ENCODE measurements at regions not wholly inside any gene's neighbourhood (a gene's known extent, or its start where the extent isn't known, plus 50 kb on each side); places are given as distances from the start of the nearest gene placed in this dataset.

- H3K27ac ChIP-seq (ENCODE audit: low read depth, low read length) = no peak overlapping the region
- intact Hi-C loops (cut with micrococcal nuclease) = no loop called here
- POLR2A ChIA-PET (ENCODE audit: partially characterized antibody) = no interaction called here
- H3K27me3 Mint-ChIP-seq = no peaks in the 10 kb centered on the region
- no peaks in the 10 kb centered on the region for H3K27me3 ChIP-seq (ENCODE audit: insufficient read depth, low read length)
- H3K36me3 ChIP-seq (ENCODE audit: insufficient read depth, low read length) = no peaks in the 10 kb centered on the region
- DNase-seq = no peak
- no peak overlapping the region for H3K27ac Mint-ChIP-seq
- no peak overlapping the region for H3K4me3 ChIP-seq (ENCODE audit: low read length in 2 of 2)
- CTCF ChIA-PET (ENCODE audit: partially characterized antibody) = no interaction called here
- H3K9me3 Mint-ChIP-seq = peaks cover 0 to 23% (median 9%) of the 10 kb centered on the region in 8 donors
- no peaks in the 10 kb centered on the region for H3K36me3 Mint-ChIP-seq
- no peaks in the 10 kb centered on the region for H3K4me1 ChIP-seq (ENCODE audit: insufficient read depth, low read length)
- H3K4me1 Mint-ChIP-seq = no peaks in the 10 kb centered on the region
- H3K9me3 ChIP-seq (ENCODE audit: control insufficient read depth in 1 of 2, low read length in 2 of 2) = peaks cover 0 to 3% of the 10 kb centered on the region in 2 donors
- H3K4me3 Mint-ChIP-seq = no peak overlapping the region
These were observed 416.4 kb downstream of the CDH11 start for GRCh38 chr16:64705443-64705842.

- Mint-ChIP-seq H3K27me3 (no peaks in the 10 kb centered on the region), H3K4me1 (no peaks in the 10 kb centered on the region), H3K27ac (no peak overlapping the region), H3K9me3 (peaks cover 0 to 17% (median 9%) of the 10 kb centered on the region in 8 donors), H3K36me3 (no peaks in the 10 kb centered on the region), H3K4me3 (no peak overlapping the region)
- Histone ChIP-seq H3K27ac (ENCODE audit: low read depth, low read length) (no peak overlapping the region), H3K36me3 (ENCODE audit: insufficient read depth, low read length) (no peaks in the 10 kb centered on the region), H3K4me3 (ENCODE audit: low read length in 2 of 2) (no peak overlapping the region), H3K27me3 (ENCODE audit: insufficient read depth, low read length) (no peaks in the 10 kb centered on the region), H3K4me1 (ENCODE audit: insufficient read depth, low read length) (no peaks in the 10 kb centered on the region), H3K9me3 (ENCODE audit: control insufficient read depth in 1 of 2, low read length in 2 of 2) (peaks cover 0 to 3% of the 10 kb centered on the region in 2 donors)
- POLR2A ChIA-PET (ENCODE audit: partially characterized antibody) = no interaction called here
- CTCF ChIA-PET (ENCODE audit: partially characterized antibody) = no interaction called here
- no peak for DNase-seq
- intact Hi-C loops (cut with micrococcal nuclease) = no loop called here
These were observed 417.5 kb downstream of the CDH11 start for GRCh38 chr16:64704386-64704785.

GRCh38 chr16:64702415-64702814, 419.4 kb downstream of the CDH11 start:
- CTCF ChIA-PET (ENCODE audit: partially characterized antibody) = interaction anchor here (1.1 kb wide), 1 partner anchor 9 kb away, joined by 3 read pairs; no protein-coding TSS in a partner anchor
- Mint-ChIP-seq H3K4me1 (no peaks in the 10 kb centered on the region), H3K27me3 (no peaks in the 10 kb centered on the region), H3K9me3 (peaks cover 0 to 19% (median 13%) of the 10 kb centered on the region in 8 donors), H3K27ac (no peak overlapping the region), H3K4me3 (no peak overlapping the region), H3K36me3 (no peaks in the 10 kb centered on the region)
- Histone ChIP-seq H3K27me3 (ENCODE audit: insufficient read depth, low read length) (no peaks in the 10 kb centered on the region), H3K9me3 (ENCODE audit: control insufficient read depth in 1 of 2, low read length in 2 of 2) (no peaks in the 10 kb centered on the region), H3K27ac (ENCODE audit: low read depth, low read length) (no peak overlapping the region), H3K4me3 (ENCODE audit: low read length in 2 of 2) (no peak overlapping the region), H3K36me3 (ENCODE audit: insufficient read depth, low read length) (no peaks in the 10 kb centered on the region), H3K4me1 (ENCODE audit: insufficient read depth, low read length) (no peaks in the 10 kb centered on the region)
- no peak for DNase-seq
- POLR2A ChIA-PET (ENCODE audit: partially characterized antibody) = no interaction called here
- intact Hi-C loops (cut with micrococcal nuclease) = no loop called here

- Histone ChIP-seq H3K4me1 (ENCODE audit: insufficient read depth, low read length) (no peaks in the 10 kb centered on the region), H3K27me3 (ENCODE audit: insufficient read depth, low read length) (no peaks in the 10 kb centered on the region), H3K36me3 (ENCODE audit: insufficient read depth, low read length) (no peaks in the 10 kb centered on the region), H3K4me3 (ENCODE audit: low read length in 2 of 2) (no peak overlapping the region), H3K9me3 (ENCODE audit: control insufficient read depth in 1 of 2, low read length in 2 of 2) (no peaks in the 10 kb centered on the region), H3K27ac (ENCODE audit: low read depth, low read length) (no peak overlapping the region)
- no peak for DNase-seq
- no peak overlapping the region for H3K27ac Mint-ChIP-seq
- POLR2A ChIA-PET (ENCODE audit: partially characterized antibody) = no interaction called here
- H3K9me3 Mint-ChIP-seq = peaks cover 0 to 24% (median 15%) of the 10 kb centered on the region in 8 donors
- intact Hi-C loops (cut with micrococcal nuclease) = no loop called here
- H3K4me1 Mint-ChIP-seq = no peaks in the 10 kb centered on the region
- no peaks in the 10 kb centered on the region for H3K27me3 Mint-ChIP-seq
- no peak overlapping the region for H3K4me3 Mint-ChIP-seq
- CTCF ChIA-PET (ENCODE audit: partially characterized antibody) = no interaction called here
- H3K36me3 Mint-ChIP-seq = no peaks in the 10 kb centered on the region
These were observed 421.2 kb downstream of the CDH11 start for GRCh38 chr16:64700628-64701027.

- Mint-ChIP-seq H3K27me3 (no peaks in the 10 kb centered on the region), H3K4me3 (no peak overlapping the region), H3K36me3 (no peaks in the 10 kb centered on the region), H3K9me3 (peaks cover 0 to 27% (median 16%) of the 10 kb centered on the region in 8 donors), H3K4me1 (no peaks in the 10 kb centered on the region), H3K27ac (no peak overlapping the region)
- Histone ChIP-seq H3K27ac (ENCODE audit: low read depth, low read length) (no peak overlapping the region), H3K36me3 (ENCODE audit: insufficient read depth, low read length) (no peaks in the 10 kb centered on the region), H3K4me3 (ENCODE audit: low read length in 2 of 2) (no peak overlapping the region), H3K4me1 (ENCODE audit: insufficient read depth, low read length) (no peaks in the 10 kb centered on the region), H3K9me3 (ENCODE audit: control insufficient read depth in 1 of 2, low read length in 2 of 2) (no peaks in the 10 kb centered on the region), H3K27me3 (ENCODE audit: insufficient read depth, low read length) (no peaks in the 10 kb centered on the region)
- intact Hi-C loops (cut with micrococcal nuclease) = no loop called here
- ChIA-PET CTCF (ENCODE audit: partially characterized antibody) (no interaction called here), POLR2A (ENCODE audit: partially characterized antibody) (no interaction called here)
- no peak for DNase-seq
These were observed 425.0 kb downstream of the CDH11 start for GRCh38 chr16:64696866-64697265.

GRCh38 chr16:64695684-64696083, 426.2 kb downstream of the CDH11 start:
- intact Hi-C loops (cut with micrococcal nuclease) = no loop called here
- Histone ChIP-seq H3K27ac (ENCODE audit: low read depth, low read length) (no peak overlapping the region), H3K9me3 (ENCODE audit: control insufficient read depth in 1 of 2, low read length in 2 of 2) (no peaks in the 10 kb centered on the region), H3K4me3 (ENCODE audit: low read length in 2 of 2) (no peak overlapping the region), H3K36me3 (ENCODE audit: insufficient read depth, low read length) (no peaks in the 10 kb centered on the region), H3K4me1 (ENCODE audit: insufficient read depth, low read length) (no peaks in the 10 kb centered on the region), H3K27me3 (ENCODE audit: insufficient read depth, low read length) (no peaks in the 10 kb centered on the region)
- H3K9me3 Mint-ChIP-seq = peaks cover 0 to 27% (median 14%) of the 10 kb centered on the region in 8 donors
- H3K4me1 Mint-ChIP-seq = no peaks in the 10 kb centered on the region
- no peaks in the 10 kb centered on the region for H3K36me3 Mint-ChIP-seq
- no peak for DNase-seq
- ChIA-PET CTCF (ENCODE audit: partially characterized antibody) (no interaction called here), POLR2A (ENCODE audit: partially characterized antibody) (no interaction called here)
- H3K4me3 Mint-ChIP-seq = no peak overlapping the region
- no peak overlapping the region for H3K27ac Mint-ChIP-seq
- H3K27me3 Mint-ChIP-seq = no peaks in the 10 kb centered on the region

GRCh38 chr16:64693946-64694345, 427.9 kb downstream of the CDH11 start:
- no peak overlapping the region for H3K27ac Mint-ChIP-seq
- no peaks in the 10 kb centered on the region for H3K36me3 Mint-ChIP-seq
- H3K9me3 Mint-ChIP-seq = peaks cover 0 to 28% (median 14%) of the 10 kb centered on the region in 8 donors
- intact Hi-C loops (cut with micrococcal nuclease) = no loop called here
- H3K27me3 Mint-ChIP-seq = no peaks in the 10 kb centered on the region
- CTCF ChIA-PET (ENCODE audit: partially characterized antibody) = interaction anchor here (1.2 kb wide), 1 partner anchor 9 kb away, joined by 3 read pairs; no protein-coding TSS in a partner anchor
- no peak overlapping the region for H3K4me3 Mint-ChIP-seq
- POLR2A ChIA-PET (ENCODE audit: partially characterized antibody) = no interaction called here
- H3K36me3 ChIP-seq (ENCODE audit: insufficient read depth, low read length) = no peaks in the 10 kb centered on the region
- no peaks in the 10 kb centered on the region for H3K9me3 ChIP-seq (ENCODE audit: control insufficient read depth in 1 of 2, low read length in 2 of 2)
- H3K4me1 ChIP-seq (ENCODE audit: insufficient read depth, low read length) = no peaks in the 10 kb centered on the region
- no peak for DNase-seq
- H3K27me3 ChIP-seq (ENCODE audit: insufficient read depth, low read length) = no peaks in the 10 kb centered on the region
- H3K27ac ChIP-seq (ENCODE audit: low read depth, low read length) = no peak overlapping the region
- no peak overlapping the region for H3K4me3 ChIP-seq (ENCODE audit: low read length in 2 of 2)
- no peaks in the 10 kb centered on the region for H3K4me1 Mint-ChIP-seq

- ChIA-PET CTCF (ENCODE audit: partially characterized antibody) (no interaction called here), POLR2A (ENCODE audit: partially characterized antibody) (no interaction called here)
- Mint-ChIP-seq H3K36me3 (no peaks in the 10 kb centered on the region), H3K9me3 (peaks cover 10 to 34% (median 17%) of the 10 kb centered on the region in 8 donors), H3K4me3 (no peak overlapping the region), H3K27ac (no peak overlapping the region), H3K27me3 (no peaks in the 10 kb centered on the region), H3K4me1 (no peaks in the 10 kb centered on the region)
- Histone ChIP-seq H3K4me3 (ENCODE audit: low read length in 2 of 2) (no peak overlapping the region), H3K4me1 (ENCODE audit: insufficient read depth, low read length) (no peaks in the 10 kb centered on the region), H3K27me3 (ENCODE audit: insufficient read depth, low read length) (no peaks in the 10 kb centered on the region), H3K27ac (ENCODE audit: low read depth, low read length) (no peak overlapping the region), H3K9me3 (ENCODE audit: control insufficient read depth in 1 of 2, low read length in 2 of 2) (no peaks in the 10 kb centered on the region), H3K36me3 (ENCODE audit: insufficient read depth, low read length) (no peaks in the 10 kb centered on the region)
- no peak for DNase-seq
- intact Hi-C loops (cut with micrococcal nuclease) = no loop called here
These were observed 434.1 kb downstream of the CDH11 start for GRCh38 chr16:64687786-64688185.
